Endothelial cell of umbilical vein (primary cell): ENCODE measurements at regions not wholly inside any gene's neighbourhood (a gene's known extent, or its start where the extent isn't known, plus 50 kb on each side); places are given as distances from the start of the nearest gene placed in this dataset.

Source experiments
- CTCF ChIP-seq, 2 donors: IDR thresholded peaks; 1 replicate in 1 of 2; 2 replicates in 1 of 2; pipeline ENCODE4 v1.5.1; 2011; ENCODE audit warnings: low read length in 2 of 2, mild to moderate bottlenecking in 2 of 2, moderate library complexity in 2 of 2, control low read depth in 1 of 2, inconsistent platforms in 1 of 2, low read depth in 1 of 2; ENCODE audit not compliant: insufficient read depth in 1 of 2; ENCODE audit errors: extremely low read depth in 1 of 2
- EZH2 ChIP-seq: IDR thresholded peaks from 2 replicates; pipeline ENCODE4 v1.6.1; 2012; ENCODE audit warnings: borderline replicate concordance, low read depth, mild to moderate bottlenecking, moderate library complexity, low read length, inconsistent platforms; ENCODE audit not compliant: severe bottlenecking
- MAX ChIP-seq: IDR thresholded peaks from 2 replicates; pipeline ENCODE4 v1.6.1; 2011; ENCODE audit not compliant: insufficient read depth, insufficient read length
- POLR2A ChIP-seq: IDR thresholded peaks from 2 replicates; pipeline ENCODE4 v1.6.1; 2012; ENCODE audit warnings: low read depth, mild to moderate bottlenecking, control low read depth, low read length

- TF ChIP-seq EZH2: no peak
- TF ChIP-seq CTCF (IDR thresholded peaks at IDR 0.05; ENCODE audit: extremely low read depth in 1 of 2, insufficient read depth in 1 of 2, low read depth in 1 of 2, low read length in 2 of 2): no peak
- no peak for TF ChIP-seq POLR2A
- TF ChIP-seq MAX: no peak
Observed at GRCh38 chr3:106930086-106930485, 447.2 kb upstream of the CCDC54 start.
